T-helper 1 cell treated with Interleukin-12 subunit alpha and Interleukin-12 subunit beta and Interleukin-4 antibody, amounts not matched to agents 30 μg/mL and 1 μg/mL, for 36 hours (primary cell): ENCODE measurements at regions not wholly inside any gene's neighbourhood (a gene's known extent, or its start where the extent isn't known, plus 50 kb on each side); places are given as distances from the start of the nearest gene placed in this dataset.

Source experiments
- H3K27ac Mint-ChIP-seq: one replicate; pipeline ENCODE4 v1.8.0; 2021; ENCODE audit warnings: mild to moderate bottlenecking, mixed read lengths
- H3K27me3 Mint-ChIP-seq: one replicate; pipeline ENCODE4 v1.8.0; 2021; ENCODE audit warnings: low read depth, mixed read lengths
- H3K36me3 Mint-ChIP-seq: one replicate; pipeline ENCODE4 v1.8.0; 2021; ENCODE audit warnings: low read depth, mixed read lengths
- H3K4me1 Mint-ChIP-seq: one replicate; pipeline ENCODE4 v1.8.0; 2021; ENCODE audit warnings: low read depth, mixed read lengths
- H3K4me3 Mint-ChIP-seq: one replicate; pipeline ENCODE4 v1.8.0; 2021; ENCODE audit warnings: mild to moderate bottlenecking, moderate library complexity, mixed read lengths
- H3K9me3 Mint-ChIP-seq: one replicate; pipeline ENCODE4 v1.8.0; 2021; ENCODE audit warnings: mixed read lengths

- Mint-ChIP-seq H3K9me3 (no peaks in the 10 kb centered on the region), H3K36me3 (no peaks in the 10 kb centered on the region), H3K4me3 (no peak overlapping the region), H3K27me3 (no peaks in the 10 kb centered on the region), H3K27ac (no peak overlapping the region), H3K4me1 (no peaks in the 10 kb centered on the region)
Measured at GRCh38 chr5:123813264-123813663, 301.3 kb downstream of the CSNK1G3 start.

DNA sequence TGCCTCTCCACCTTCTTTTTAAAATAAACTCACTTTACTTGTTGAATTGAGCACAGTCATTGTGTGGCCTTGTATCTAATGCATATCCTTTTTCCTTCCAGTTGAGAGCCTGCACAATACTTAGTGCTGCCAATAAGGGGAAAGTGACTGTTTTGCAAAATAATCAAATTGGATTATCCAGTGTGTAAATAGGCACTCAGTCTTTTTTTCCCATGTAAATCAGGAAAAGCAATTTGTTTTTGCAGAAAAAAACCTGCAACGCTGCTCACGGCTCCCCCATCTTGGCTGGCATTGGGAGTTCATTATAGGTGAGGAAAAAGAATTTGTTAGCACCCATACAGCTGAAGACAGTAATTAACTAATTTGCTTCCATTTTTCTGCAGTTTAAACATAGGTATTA, 299.9 kb downstream of the CSNK1G3 start:
- no peaks in the 10 kb centered on the region for H3K4me1 Mint-ChIP-seq
- H3K27me3 Mint-ChIP-seq, result no peaks in the 10 kb centered on the region
- H3K4me3 Mint-ChIP-seq, result no peak overlapping the region
- no peaks in the 10 kb centered on the region for H3K9me3 Mint-ChIP-seq
- H3K27ac Mint-ChIP-seq, result no peak overlapping the region
- H3K36me3 Mint-ChIP-seq, result no peaks in the 10 kb centered on the region

DNA sequence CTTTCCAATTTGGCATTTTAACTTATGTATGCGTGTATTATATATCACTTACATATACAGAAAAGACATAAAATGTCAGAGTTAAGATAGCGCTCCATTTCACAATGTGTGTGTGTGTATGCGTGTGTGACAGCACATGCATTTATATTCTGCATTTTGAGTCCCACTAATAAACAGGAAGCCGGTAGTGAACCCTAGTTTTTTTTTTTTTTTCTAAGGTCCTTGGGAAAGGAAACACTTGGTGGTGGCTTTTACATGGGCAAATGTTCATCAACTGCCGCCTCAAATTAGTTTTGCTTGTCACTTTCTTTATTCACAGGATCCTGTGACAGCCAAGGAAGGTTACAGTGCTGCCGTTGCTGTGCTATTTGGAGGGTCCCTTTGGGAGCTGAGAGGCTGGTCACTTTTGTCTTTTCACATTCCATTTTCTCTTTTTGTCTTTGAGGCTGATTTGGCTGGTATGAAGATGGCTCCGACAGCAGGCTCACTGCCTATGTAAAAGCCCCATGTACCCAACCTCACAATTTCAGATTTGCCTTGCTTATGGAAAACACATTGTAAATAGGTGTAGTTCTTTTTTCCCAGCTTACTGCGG, 298.9 kb downstream of the CSNK1G3 start:
- Mint-ChIP-seq H3K27ac (no peak overlapping the region), H3K4me3 (no peak overlapping the region), H3K36me3 (no peaks in the 10 kb centered on the region), H3K27me3 (no peaks in the 10 kb centered on the region), H3K9me3 (no peaks in the 10 kb centered on the region), H3K4me1 (no peaks in the 10 kb centered on the region)

- H3K27ac Mint-ChIP-seq, result no peak overlapping the region
- no peak overlapping the region for H3K4me3 Mint-ChIP-seq
- H3K4me1 Mint-ChIP-seq, result no peaks in the 10 kb centered on the region
Measured at GRCh38 chr5:123810253-123810652, 298.3 kb downstream of the CSNK1G3 start.

GRCh38 chr5:123809594-123810221, 297.7 kb downstream of the CSNK1G3 start:
- no peak overlapping the region for H3K4me3 Mint-ChIP-seq
- no peaks in the 10 kb centered on the region for H3K36me3 Mint-ChIP-seq
- H3K4me1 Mint-ChIP-seq, result no peaks in the 10 kb centered on the region
- H3K9me3 Mint-ChIP-seq, result no peaks in the 10 kb centered on the region
- H3K27me3 Mint-ChIP-seq, result no peaks in the 10 kb centered on the region
- H3K27ac Mint-ChIP-seq, result no peak overlapping the region

More at GRCh38 chr5:123810253-123810652, 298.3 kb downstream of the CSNK1G3 start:
- Mint-ChIP-seq H3K36me3 (no peaks in the 10 kb centered on the region), H3K9me3 (no peaks in the 10 kb centered on the region), H3K27me3 (no peaks in the 10 kb centered on the region)

DNA sequence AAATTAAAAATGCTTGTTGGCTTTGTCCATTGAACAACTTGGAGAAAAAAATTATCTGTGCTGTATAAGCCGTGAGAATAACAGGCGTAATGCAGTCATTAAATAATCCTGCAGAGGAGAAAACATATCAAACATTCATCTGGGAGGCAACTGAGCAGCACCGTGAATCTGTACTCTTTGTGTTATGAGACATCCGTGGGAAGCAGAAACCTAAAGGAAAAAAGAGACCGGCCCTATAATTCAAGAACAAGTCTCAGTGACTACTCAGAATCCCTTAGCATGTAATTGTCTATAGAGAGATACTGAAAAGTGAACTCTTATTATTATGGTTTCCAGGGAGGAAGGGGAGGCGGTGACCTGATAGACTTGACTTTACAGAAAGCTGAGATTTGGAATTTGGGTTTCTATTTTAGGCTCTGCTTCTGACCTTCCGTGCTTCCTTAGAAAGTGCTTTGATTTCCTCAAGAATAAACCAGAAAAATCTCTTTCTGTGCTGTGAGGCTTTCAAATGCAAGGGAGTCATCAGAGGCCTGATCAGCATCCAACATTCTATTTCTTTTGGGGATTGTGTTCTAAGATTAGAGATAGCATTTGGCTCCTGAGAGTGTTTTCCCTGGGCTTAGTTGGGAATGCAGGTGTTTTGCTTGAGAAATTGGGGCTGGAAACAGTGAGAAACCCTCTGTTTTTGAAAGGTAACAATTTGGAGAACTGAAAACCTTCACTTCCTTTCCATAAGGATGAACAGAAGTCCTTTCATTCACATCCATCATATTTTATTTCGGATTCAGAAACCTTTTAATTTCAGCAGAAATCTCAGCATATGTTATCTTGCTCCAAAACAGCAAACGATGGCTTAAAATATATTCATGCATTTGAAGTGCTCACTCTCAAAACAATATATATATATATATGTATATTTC, 296.7 kb downstream of the CSNK1G3 start:
- Mint-ChIP-seq H3K4me1 (no peaks in the 10 kb centered on the region), H3K9me3 (no peaks in the 10 kb centered on the region), H3K36me3 (no peaks in the 10 kb centered on the region), H3K27ac (no peak overlapping the region), H3K27me3 (no peaks in the 10 kb centered on the region), H3K4me3 (no peak overlapping the region)

GRCh38 chr5:123807177-123807945, 295.4 kb downstream of the CSNK1G3 start:
- no peak overlapping the region for H3K27ac Mint-ChIP-seq
- no peaks in the 10 kb centered on the region for H3K4me1 Mint-ChIP-seq
- no peak overlapping the region for H3K4me3 Mint-ChIP-seq
- H3K36me3 Mint-ChIP-seq, result no peaks in the 10 kb centered on the region
- H3K27me3 Mint-ChIP-seq, result no peaks in the 10 kb centered on the region
- no peaks in the 10 kb centered on the region for H3K9me3 Mint-ChIP-seq

- Mint-ChIP-seq H3K27me3 (no peaks in the 10 kb centered on the region), H3K4me1 (no peaks in the 10 kb centered on the region), H3K9me3 (no peaks in the 10 kb centered on the region), H3K4me3 (no peak overlapping the region), H3K36me3 (no peaks in the 10 kb centered on the region), H3K27ac (no peak overlapping the region)
Measured at GRCh38 chr5:123806644-123807043, 294.7 kb downstream of the CSNK1G3 start.

GRCh38 chr5:123805300-123805699, 293.3 kb downstream of the CSNK1G3 start:
- Mint-ChIP-seq H3K27ac (no peak overlapping the region), H3K4me3 (no peak overlapping the region), H3K27me3 (no peaks in the 10 kb centered on the region)

DNA sequence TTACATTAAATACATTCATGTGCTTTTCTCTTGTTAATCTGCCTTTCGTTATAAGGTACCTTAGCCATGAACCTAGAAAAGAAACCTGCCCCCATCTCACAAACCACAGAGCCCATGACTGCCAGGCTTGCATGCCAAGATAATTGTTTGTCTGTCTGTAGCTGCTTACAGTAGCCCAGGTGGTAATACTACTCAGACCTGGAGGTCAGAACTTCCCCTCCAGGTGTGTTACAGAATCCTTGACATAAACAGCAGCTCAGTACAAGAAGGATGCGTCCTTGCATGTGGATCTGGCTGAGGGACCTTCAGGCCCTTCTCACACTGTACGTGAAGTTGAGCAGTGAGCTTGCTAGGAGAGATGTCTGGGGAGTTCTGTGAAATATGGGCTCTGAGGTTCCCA, 291.4 kb downstream of the CSNK1G3 start:
- Mint-ChIP-seq H3K36me3 (no peaks in the 10 kb centered on the region), H3K27ac (no peak overlapping the region)

More at GRCh38 chr5:123805300-123805699, 293.3 kb downstream of the CSNK1G3 start:
- Mint-ChIP-seq H3K36me3 (no peaks in the 10 kb centered on the region), H3K4me1 (no peaks in the 10 kb centered on the region), H3K9me3 (no peaks in the 10 kb centered on the region)

GRCh38 chr5:123802298-123802951, 290.4 kb downstream of the CSNK1G3 start:
- Mint-ChIP-seq H3K36me3 (no peaks in the 10 kb centered on the region), H3K4me3 (no peak overlapping the region), H3K9me3 (no peaks in the 10 kb centered on the region), H3K27me3 (no peaks in the 10 kb centered on the region), H3K4me1 (no peaks in the 10 kb centered on the region), H3K27ac (no peak overlapping the region)

More for the DNA sequence above, 291.4 kb downstream of the CSNK1G3 start:
- H3K4me1 Mint-ChIP-seq, result no peaks in the 10 kb centered on the region
- no peak overlapping the region for H3K4me3 Mint-ChIP-seq
- no peaks in the 10 kb centered on the region for H3K9me3 Mint-ChIP-seq
- no peaks in the 10 kb centered on the region for H3K27me3 Mint-ChIP-seq

GRCh38 chr5:123800640-123801039, 288.7 kb downstream of the CSNK1G3 start:
- Mint-ChIP-seq H3K27ac (no peak overlapping the region), H3K27me3 (no peaks in the 10 kb centered on the region), H3K4me3 (no peak overlapping the region), H3K9me3 (no peaks in the 10 kb centered on the region), H3K36me3 (no peaks in the 10 kb centered on the region), H3K4me1 (no peaks in the 10 kb centered on the region)

- Mint-ChIP-seq H3K27ac (no peak overlapping the region), H3K4me1 (no peaks in the 10 kb centered on the region), H3K36me3 (no peaks in the 10 kb centered on the region), H3K4me3 (no peak overlapping the region), H3K9me3 (no peaks in the 10 kb centered on the region), H3K27me3 (no peaks in the 10 kb centered on the region)
Measured at GRCh38 chr5:123795688-123796087, 283.7 kb downstream of the CSNK1G3 start.

DNA sequence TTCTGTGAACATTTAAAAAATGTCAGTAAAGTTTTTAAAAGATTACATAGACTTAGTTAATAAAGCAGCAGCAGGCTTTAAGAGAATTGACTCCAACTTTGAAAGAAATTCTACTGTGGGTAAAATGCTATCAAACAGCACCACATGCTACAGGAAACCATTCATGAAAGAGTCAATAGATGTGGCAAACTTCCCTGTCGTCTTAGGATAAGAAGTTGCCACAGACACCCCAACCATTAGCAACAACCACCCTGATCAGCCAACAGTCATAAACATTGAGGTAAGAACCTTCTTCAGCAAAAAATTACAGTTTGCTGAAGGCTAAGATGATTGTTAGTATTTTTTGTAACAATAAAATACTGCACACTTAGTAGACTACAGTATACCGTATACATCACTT, 278.2 kb downstream of the CSNK1G3 start:
- no peaks in the 10 kb centered on the region for H3K9me3 Mint-ChIP-seq
- H3K36me3 Mint-ChIP-seq, result no peaks in the 10 kb centered on the region
- H3K4me1 Mint-ChIP-seq, result no peaks in the 10 kb centered on the region
- no peak overlapping the region for H3K4me3 Mint-ChIP-seq
- no peaks in the 10 kb centered on the region for H3K27me3 Mint-ChIP-seq
- no peak overlapping the region for H3K27ac Mint-ChIP-seq
